GM11168 (cell line): ENCODE measurements at regions not wholly inside any gene's neighbourhood (a gene's known extent, or its start where the extent isn't known, plus 50 kb on each side); places are given as distances from the start of the nearest gene placed in this dataset.
"Not testable (repeated sequence)": the region's sequence is repeated elsewhere in the genome, so short reads cannot be mapped to it uniquely, and the experiment has no call there.

Experiments used
- in situ Hi-C: fragments of 300-500 bp; cut with MboI; formaldehyde crosslinking; loops from one replicate; pipeline ENCODE4 v1.12.0; 2022; ENCODE audit warnings: low sequenced_read_pairs; ENCODE audit not compliant: unreplicated experiment

DNA sequence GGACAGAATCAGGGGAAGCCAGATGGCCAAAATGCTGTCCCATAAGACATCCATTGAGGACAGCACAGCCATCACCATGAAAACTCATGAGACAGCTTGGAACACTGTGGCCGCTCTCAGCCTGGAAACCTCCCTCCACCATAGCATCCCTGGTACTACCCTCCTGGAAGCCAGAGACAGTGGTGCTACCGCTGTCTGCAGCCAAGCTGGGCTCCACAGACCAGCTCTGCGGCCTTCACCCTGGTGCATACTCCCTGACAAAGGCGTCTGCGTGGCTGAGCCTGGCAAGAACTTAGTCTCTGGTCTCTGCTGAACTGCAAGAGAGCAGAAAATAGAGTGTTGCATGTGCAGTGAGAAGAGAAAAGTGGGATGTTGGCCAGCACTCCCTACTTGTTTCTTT is 558.0 kb downstream of the C6orf118 start:
- in situ Hi-C loops = no loop called here

- in situ Hi-C loops = no loop called here
Measured at GRCh38 chr6:164750128-164750527, 559.3 kb downstream of the C6orf118 start.

- in situ Hi-C loops = no loop called here
Measured at GRCh38 chr6:164749221-164750064, 560.0 kb downstream of the C6orf118 start.

GRCh38 chr6:164744301-164744700 is 565.1 kb downstream of the C6orf118 start:
- in situ Hi-C loops = no loop called here

DNA sequence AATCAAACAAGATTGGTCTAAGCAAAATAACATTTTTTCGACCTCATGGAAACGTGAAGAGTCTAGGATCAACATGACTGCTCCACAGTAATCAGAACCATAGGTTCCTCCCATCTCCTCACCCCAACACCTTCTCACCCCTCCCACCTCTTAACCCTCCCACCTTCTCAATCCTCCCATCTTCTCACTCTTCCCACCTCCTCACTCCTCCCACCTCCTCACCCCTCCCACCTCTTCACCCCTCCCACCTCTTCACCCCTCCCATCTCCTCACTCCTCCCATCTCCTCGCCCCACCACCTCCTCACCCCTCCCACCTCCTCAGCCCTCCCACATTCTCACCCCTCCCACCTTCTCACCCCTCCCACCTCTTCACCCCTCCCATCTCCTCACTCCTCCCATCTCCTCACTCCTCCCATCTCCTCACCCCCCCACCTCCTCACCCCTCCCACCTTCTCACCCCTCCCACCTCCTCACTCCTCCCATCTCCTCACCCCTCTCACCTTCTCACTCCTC is 567.4 kb downstream of the C6orf118 start:
- in situ Hi-C loops = no loop called here

GRCh38 chr6:164736090-164736489 is 573.3 kb downstream of the C6orf118 start:
- in situ Hi-C loops = not testable (repeated sequence)

GRCh38 chr6:164731539-164731938 is 577.9 kb downstream of the C6orf118 start:
- in situ Hi-C loops = no loop called here

DNA sequence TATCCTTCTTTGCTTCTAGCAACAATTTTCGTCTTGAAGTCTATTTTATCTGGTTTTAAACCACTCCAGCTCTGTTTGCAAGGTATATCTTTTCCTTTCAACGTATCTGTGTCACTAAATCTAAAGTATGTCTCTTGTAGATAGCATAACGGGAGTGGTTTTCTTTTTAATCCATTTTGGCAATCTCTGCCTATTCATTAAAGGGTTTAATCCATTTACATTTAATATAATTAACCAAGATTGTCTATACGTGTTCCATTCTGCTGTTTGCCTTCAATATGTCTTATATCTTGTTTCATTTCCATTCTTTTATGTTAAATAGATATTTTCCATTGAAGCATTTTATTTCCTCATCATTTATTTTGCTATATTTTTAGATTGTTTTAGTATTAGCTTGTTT is 587.9 kb downstream of the C6orf118 start:
- in situ Hi-C loops = no loop called here

GRCh38 chr6:164700497-164700896 is 608.9 kb downstream of the C6orf118 start:
- in situ Hi-C loops = no loop called here

DNA sequence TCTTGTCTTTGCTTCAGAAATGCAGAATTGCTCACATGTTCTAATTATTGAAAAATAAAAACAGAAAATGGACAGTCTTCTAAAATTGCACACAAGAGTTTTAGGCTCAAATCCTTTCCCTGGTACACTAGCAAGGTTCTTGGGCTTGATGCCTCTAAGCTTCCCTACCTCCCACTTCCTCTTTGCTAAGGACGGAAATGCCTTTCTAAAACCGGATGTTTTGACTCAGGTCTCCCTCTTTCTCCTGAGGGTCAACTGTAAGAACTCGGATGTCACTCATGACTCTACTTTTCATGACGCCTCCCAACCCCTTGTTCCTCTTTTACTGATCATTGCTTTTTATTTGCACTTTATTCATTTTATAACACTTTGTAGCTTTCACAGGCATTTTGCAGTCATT is 613.5 kb downstream of the C6orf118 start:
- in situ Hi-C loops = no loop called here

- in situ Hi-C loops = no loop called here
Measured at GRCh38 chr6:164694386-164694785, 615.0 kb downstream of the C6orf118 start.

- in situ Hi-C loops = no loop called here
Measured at GRCh38 chr6:164693944-164694343, 615.5 kb downstream of the C6orf118 start.

DNA sequence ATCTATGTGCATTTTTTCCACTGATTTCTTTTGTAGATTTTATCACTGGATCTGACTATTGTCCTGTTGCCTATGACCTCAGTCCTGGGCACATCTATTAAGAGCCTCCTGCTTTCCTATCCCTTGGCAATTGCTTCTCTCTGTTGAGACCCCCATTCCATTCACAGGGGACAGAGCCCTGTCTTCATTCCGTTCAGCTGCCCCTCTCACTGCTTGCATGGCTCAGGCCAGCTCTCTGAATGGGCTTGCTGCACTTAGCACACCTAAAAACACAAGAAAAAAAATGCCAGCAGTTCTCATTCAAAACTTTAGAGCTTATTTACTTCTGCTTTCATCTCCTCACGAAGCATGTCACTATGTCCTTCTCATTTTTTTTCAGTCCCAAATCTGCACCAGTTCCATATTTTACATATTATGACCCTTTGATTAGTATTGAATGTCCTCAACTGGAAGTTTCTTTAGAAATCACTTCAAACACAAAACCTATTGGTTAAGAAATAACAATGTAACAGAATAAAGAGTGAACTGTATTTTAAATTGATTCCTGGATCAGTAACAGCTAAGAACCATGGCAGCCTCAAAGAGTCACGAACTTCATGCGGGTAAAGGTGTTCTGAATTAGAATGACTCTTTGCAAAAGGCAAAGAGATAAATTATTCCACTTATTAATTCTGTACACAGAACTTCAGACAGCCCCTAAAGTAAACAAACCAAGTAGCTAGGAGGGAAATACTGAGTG is 616.5 kb downstream of the C6orf118 start:
- in situ Hi-C loops = no loop called here

DNA sequence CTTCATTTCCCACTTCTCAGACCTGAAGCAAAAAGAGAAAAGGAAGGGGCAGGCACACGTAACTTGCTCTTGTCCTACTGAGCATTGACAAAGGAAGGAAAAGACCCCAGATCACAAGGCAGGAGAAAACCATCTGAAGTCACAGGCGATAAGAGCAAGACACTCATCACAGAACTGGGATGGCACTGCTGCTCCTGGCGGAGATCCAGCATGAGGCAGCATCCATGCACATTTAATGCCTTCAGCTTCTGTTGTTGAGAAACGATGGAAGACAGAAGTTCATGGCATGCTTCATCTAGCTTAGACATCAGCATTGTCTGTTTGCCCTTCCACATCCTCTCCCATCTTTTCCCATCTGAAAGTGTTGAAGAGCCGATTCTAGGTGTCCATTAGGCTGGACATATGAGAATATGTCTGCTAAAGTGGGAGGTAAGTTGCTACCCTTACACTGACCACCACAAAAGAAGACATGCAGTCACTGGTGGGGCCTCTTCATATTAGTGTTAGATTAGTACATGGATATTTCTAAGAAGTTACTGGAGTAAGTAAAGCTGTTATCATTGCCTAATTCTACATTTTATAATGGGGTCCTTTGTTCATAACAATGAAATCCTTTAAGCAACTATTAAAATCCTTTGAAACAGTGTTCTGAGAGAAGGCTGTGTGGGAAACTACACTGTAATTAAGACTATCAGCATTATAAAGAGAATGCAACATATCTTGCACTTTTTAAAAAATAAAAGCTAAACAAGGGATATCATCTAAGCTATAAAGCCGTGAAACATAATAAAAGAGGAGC is 618.5 kb downstream of the C6orf118 start:
- in situ Hi-C loops = no loop called here

DNA sequence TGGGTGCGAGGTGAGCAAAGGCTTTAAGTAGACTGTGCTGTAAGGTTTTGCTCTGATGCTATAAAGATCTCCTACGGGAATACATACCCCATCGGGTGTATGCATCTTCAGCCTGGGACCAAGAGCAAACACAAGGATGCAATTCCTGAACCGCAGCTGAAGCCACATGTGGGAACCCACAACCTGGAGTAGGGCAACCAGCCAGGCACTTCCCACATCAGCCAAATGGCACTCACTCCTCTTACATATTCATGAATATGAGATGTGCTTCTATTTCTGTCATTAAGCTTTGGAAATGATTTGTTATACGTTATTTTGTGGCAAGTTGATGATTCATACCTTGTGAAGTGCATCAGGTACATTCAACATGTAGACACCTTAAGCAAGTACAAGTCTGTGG is 619.2 kb downstream of the C6orf118 start:
- in situ Hi-C loops = no loop called here

- in situ Hi-C loops = no loop called here
Measured at GRCh38 chr6:164665328-164665727, 644.1 kb downstream of the C6orf118 start.

DNA sequence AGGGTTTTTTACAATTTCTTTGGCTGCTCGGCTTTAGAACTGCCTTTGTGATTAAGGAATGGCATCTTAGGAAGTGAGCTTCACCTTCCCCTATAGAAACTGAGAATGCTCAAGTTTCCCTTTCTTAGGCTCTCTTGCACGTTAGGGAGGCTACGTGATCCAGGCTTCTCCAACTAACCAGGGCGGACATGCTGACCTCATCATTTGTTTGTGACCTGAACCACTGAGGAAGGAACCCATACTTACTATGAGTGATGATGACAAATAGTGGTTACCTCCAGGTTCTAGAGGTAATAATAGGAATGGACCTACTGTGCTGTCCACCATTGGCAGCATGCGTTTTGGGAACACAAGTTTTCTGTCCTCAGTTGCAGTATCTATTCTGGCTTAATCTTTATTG is 645.8 kb downstream of the C6orf118 start:
- in situ Hi-C loops = no loop called here

- in situ Hi-C loops = no loop called here
Measured at GRCh38 chr6:164661716-164662115, 647.7 kb downstream of the C6orf118 start.

- in situ Hi-C loops = no loop called here
Measured at GRCh38 chr6:164660781-164661180, 648.6 kb downstream of the C6orf118 start.

DNA sequence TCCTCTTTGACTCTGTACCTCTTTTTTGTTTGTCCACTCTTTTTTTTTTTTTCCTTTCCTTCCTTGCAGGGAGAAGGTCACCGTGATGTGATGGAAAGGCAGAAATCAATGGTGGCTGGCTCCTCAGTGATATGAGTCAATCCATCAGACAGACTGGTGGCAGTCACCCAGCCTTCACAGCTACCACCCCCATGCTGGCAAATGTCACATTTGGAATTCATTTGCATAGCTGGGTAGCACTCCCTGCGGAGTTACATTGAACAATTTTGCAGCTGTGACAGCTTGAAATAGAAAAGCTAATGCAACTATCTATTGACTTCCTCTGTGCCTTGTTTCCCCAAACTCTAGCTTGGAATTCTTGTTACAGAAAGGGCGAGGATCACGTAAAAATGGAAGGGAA is 668.4 kb downstream of the C6orf118 start:
- in situ Hi-C loops = no loop called here
